HL-60 (cell line): ENCODE measurements at regions not wholly inside any gene's neighbourhood (a gene's known extent, or its start where the extent isn't known, plus 50 kb on each side); places are given as distances from the start of the nearest gene placed in this dataset.
A peak's percentile ranks its signal among the peaks of the same experiment; 100 is the strongest.

ENCODE experiments used
- DNase-seq, 2 experiments: peaks; one replicate each; pipeline ENCODE4 v3.0.0-alpha.2; 2010 to 2020; ENCODE audit warnings: low read depth in 1 of 2, low spot score in 1 of 2
- H3K27ac ChIP-seq: fragments of 250-450 bp; sonication (Bioruptor Pico); replicated peaks from 2 replicates; pipeline ENCODE4 v1.5.1; 2020; ENCODE audit warnings: mild to moderate bottlenecking, moderate library complexity
- H3K27me3 ChIP-seq: fragments of 250-450 bp; sonication (Bioruptor Pico); 2 replicates; pipeline ENCODE4 v1.5.1; 2021; ENCODE audit warnings: mild to moderate bottlenecking, moderate library complexity; ENCODE audit not compliant: insufficient read depth, poor library complexity, severe bottlenecking
- H3K4me3 ChIP-seq: replicated peaks from 2 replicates; pipeline ENCODE4 v1.5.1; 2011; ENCODE audit warnings: mild to moderate bottlenecking, control low read depth, low read length; ENCODE audit not compliant: insufficient read depth
- GABPA ChIP-seq: IDR thresholded peaks from 2 replicates; pipeline ENCODE4 v1.6.1; 2012; ENCODE audit warnings: low read depth
- POLR2AphosphoS5 ChIP-seq: IDR thresholded peaks from 2 replicates; pipeline ENCODE4 v1.6.1; 2012; ENCODE audit warnings: low read depth
- SPI1 ChIP-seq: IDR thresholded peaks from 2 replicates; pipeline ENCODE4 v1.6.1; 2012; ENCODE audit warnings: low read depth, mild to moderate bottlenecking, borderline replicate concordance
- TF ChIP-seq, protein P1 (sequence below): IDR thresholded peaks from 2 replicates; pipeline ENCODE4 v1.6.1; 2012; ENCODE audit warnings: low read depth; ENCODE audit not compliant: insufficient replicate concordance
- TF ChIP-seq, protein P2 (sequence below): IDR thresholded peaks from one replicate; pipeline ENCODE4 v1.5.1; 2011; ENCODE audit warnings: low read length, control low read depth, inconsistent platforms; ENCODE audit not compliant: insufficient read depth

DNA sequence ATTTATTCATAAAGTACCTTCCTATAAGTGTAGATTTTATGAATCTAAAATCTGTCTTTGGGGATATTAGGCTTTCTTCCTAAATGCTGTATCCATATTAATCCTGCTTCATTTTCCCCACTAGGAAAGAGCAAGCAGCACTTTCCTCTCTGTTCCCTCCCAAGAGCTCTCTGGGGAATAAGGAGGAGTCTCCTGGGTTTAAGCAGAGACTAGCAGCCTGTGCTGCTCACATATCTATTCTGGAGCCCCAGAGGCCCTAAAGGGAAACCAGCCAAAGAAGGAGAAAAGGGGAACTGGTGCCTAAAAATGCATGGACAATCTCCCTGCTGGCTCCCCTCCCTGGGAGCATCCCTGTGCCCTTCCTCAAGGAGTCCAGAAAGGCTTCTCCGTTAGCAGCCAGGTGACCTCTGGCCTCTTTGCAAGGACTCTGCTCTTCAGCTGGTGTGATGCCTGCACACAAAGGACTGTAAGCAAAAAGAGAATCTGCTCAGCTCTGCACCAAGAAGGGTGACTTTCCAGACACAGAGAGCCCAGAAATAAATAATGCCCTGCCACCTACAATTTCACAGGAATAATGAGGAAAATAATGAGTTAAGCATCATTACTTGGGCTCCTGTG is 270.6 kb downstream of the SS18 start:
- no peak overlapping the region for H3K4me3 ChIP-seq
- H3K27me3 ChIP-seq: peaks cover 2% of the 10 kb centered on the region
- DNase-seq: no peak
- TF ChIP-seq SPI1: peak; percentile 9; the same call in 1 of the 2 replicates
- TF ChIP-seq, protein P1, sequence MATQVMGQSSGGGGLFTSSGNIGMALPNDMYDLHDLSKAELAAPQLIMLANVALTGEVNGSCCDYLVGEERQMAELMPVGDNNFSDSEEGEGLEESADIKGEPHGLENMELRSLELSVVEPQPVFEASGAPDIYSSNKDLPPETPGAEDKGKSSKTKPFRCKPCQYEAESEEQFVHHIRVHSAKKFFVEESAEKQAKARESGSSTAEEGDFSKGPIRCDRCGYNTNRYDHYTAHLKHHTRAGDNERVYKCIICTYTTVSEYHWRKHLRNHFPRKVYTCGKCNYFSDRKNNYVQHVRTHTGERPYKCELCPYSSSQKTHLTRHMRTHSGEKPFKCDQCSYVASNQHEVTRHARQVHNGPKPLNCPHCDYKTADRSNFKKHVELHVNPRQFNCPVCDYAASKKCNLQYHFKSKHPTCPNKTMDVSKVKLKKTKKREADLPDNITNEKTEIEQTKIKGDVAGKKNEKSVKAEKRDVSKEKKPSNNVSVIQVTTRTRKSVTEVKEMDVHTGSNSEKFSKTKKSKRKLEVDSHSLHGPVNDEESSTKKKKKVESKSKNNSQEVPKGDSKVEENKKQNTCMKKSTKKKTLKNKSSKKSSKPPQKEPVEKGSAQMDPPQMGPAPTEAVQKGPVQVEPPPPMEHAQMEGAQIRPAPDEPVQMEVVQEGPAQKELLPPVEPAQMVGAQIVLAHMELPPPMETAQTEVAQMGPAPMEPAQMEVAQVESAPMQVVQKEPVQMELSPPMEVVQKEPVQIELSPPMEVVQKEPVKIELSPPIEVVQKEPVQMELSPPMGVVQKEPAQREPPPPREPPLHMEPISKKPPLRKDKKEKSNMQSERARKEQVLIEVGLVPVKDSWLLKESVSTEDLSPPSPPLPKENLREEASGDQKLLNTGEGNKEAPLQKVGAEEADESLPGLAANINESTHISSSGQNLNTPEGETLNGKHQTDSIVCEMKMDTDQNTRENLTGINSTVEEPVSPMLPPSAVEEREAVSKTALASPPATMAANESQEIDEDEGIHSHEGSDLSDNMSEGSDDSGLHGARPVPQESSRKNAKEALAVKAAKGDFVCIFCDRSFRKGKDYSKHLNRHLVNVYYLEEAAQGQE: no peak
- no peak overlapping the region for H3K27ac ChIP-seq

DNA sequence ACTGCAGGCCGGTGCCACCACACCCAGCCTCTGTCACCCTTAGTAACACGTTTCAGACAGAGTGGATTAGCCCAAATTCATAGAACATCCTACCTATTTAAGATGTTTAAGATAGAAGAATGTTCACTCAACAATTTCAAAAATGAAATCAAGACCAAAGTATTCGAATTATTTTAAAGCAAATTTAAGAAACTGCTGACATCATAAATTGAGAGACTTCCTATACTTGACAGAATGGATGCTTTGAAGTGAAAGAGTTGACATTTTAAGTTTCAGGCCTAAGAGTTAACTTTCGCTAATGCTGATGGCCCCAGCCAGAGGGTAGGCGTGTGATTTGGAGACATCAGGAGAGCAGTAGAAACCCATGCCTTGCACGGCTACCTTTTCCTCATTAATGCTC is 271.9 kb downstream of the SS18 start:
- Histone ChIP-seq H3K27ac (no peak overlapping the region), H3K27me3 (no peaks in the 10 kb centered on the region), H3K4me3 (no peak overlapping the region)
- TF ChIP-seq POLR2AphosphoS5 (no peak), SPI1 (no peak), GABPA (no peak)
- TF ChIP-seq, protein P2, sequence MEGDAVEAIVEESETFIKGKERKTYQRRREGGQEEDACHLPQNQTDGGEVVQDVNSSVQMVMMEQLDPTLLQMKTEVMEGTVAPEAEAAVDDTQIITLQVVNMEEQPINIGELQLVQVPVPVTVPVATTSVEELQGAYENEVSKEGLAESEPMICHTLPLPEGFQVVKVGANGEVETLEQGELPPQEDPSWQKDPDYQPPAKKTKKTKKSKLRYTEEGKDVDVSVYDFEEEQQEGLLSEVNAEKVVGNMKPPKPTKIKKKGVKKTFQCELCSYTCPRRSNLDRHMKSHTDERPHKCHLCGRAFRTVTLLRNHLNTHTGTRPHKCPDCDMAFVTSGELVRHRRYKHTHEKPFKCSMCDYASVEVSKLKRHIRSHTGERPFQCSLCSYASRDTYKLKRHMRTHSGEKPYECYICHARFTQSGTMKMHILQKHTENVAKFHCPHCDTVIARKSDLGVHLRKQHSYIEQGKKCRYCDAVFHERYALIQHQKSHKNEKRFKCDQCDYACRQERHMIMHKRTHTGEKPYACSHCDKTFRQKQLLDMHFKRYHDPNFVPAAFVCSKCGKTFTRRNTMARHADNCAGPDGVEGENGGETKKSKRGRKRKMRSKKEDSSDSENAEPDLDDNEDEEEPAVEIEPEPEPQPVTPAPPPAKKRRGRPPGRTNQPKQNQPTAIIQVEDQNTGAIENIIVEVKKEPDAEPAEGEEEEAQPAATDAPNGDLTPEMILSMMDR: no peak
- TF ChIP-seq, protein P1: no peak
- DNase-seq: no peak

DNA sequence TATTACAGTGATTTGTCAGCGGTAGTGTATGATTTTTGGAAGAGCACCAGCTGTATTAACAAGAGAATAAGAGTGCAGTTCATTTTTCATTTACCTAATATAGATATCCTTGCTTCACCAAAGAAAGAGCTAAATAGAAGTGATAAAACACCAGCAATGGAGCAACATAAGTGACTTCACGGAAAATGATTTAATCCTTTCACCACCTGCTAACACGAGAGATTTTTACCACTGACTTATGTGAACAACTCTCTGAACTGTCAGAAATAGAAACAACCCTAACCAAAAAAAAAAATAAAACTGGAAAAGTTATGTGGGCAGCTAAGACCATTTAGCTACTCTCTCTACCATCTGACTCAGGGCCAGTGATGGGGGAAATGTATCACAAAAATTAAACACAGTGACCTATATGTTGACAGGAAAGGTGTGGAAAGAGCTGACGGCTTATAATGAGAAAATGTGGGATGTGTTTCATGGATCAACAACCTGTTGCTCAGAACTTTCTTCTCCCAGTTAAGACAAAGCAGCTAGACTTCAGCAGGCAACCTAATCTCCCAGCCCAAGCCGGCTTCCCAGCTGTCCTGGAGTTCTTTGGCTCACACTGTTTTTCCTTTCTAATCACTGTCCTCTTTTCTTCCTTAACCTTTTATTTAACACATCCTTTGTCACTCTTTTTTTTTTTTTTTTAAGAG is 272.7 kb downstream of the SS18 start:
- Histone ChIP-seq H3K4me3 (no peak overlapping the region), H3K27me3 (no peaks in the 10 kb centered on the region), H3K27ac (no peak overlapping the region)
- TF ChIP-seq POLR2AphosphoS5 (no peak), GABPA (no peak), SPI1 (no peak)
- TF ChIP-seq, protein P1: no peak
- TF ChIP-seq, protein P2: no peak
- no peak for DNase-seq
